D341Med (cell line): ENCODE measurements at regions not wholly inside any gene's neighbourhood (a gene's known extent, or its start where the extent isn't known, plus 50 kb on each side); places are given as distances from the start of the nearest gene placed in this dataset.

Experiments
- DNase-seq: peaks from one replicate; pipeline ENCODE4 v3.0.0; 2012; ENCODE audit warnings: low spot score

GRCh38 chr9:115254287-115255180 is 136.6 kb upstream of the TNC start:
- no peak for DNase-seq

GRCh38 chr9:115261656-115262081 is 143.7 kb upstream of the TNC start:
- DNase-seq, result no peak

GRCh38 chr9:115262477-115262876 is 144.5 kb upstream of the TNC start:
- DNase-seq, result peak; percentile 29

- no peak for DNase-seq
These were observed 145.0 kb upstream of the TNC start for GRCh38 chr9:115262952-115263351.

GRCh38 chr9:115263371-115264075 is 145.6 kb upstream of the TNC start:
- no peak for DNase-seq

- DNase-seq, result no peak
These were observed 146.4 kb upstream of the TNC start for GRCh38 chr9:115264313-115264712.

- DNase-seq, result no peak
These were observed 149.8 kb upstream of the TNC start for GRCh38 chr9:115267790-115268189.

- DNase-seq, result no peak
These were observed 157.8 kb upstream of the TNC start for GRCh38 chr9:115275753-115276152.

GRCh38 chr9:115276621-115277020 is 158.7 kb upstream of the TNC start:
- no peak for DNase-seq

- DNase-seq, result no peak
These were observed 159.3 kb upstream of the TNC start for GRCh38 chr9:115277301-115277700.

- no peak for DNase-seq
These were observed 160.5 kb upstream of the TNC start for GRCh38 chr9:115278326-115279035.

GRCh38 chr9:115283395-115283794 is 165.4 kb upstream of the TNC start:
- no peak for DNase-seq

GRCh38 chr9:115285836-115286235 is 167.9 kb upstream of the TNC start:
- no peak for DNase-seq

- DNase-seq, result no peak
These were observed 168.5 kb upstream of the TNC start for GRCh38 chr9:115286411-115286810.

GRCh38 chr9:115289757-115290208 is 171.8 kb upstream of the TNC start:
- DNase-seq, result no peak

- DNase-seq, result no peak
These were observed 173.9 kb upstream of the TNC start for GRCh38 chr9:115291841-115292240.

GRCh38 chr9:115292584-115293279 is 174.8 kb upstream of the TNC start:
- DNase-seq, result no peak

- DNase-seq, result no peak
These were observed 177.8 kb upstream of the TNC start for GRCh38 chr9:115295734-115296133.

- DNase-seq, result no peak
These were observed 179.0 kb upstream of the TNC start for GRCh38 chr9:115296831-115297565.

GRCh38 chr9:115300116-115300515 is 182.2 kb upstream of the TNC start:
- no peak for DNase-seq

GRCh38 chr9:115300874-115301273 is 182.9 kb upstream of the TNC start:
- DNase-seq, result no peak
